Stimulated activated CD4-positive, alpha-beta T cell treated with anti-CD3 and anti-CD28 coated beads, Interleukin-12 subunit alpha, Interleukin-12 subunit beta, amount 100 ng/mL, for 48 hours (primary cell): ENCODE measurements at regions not wholly inside any gene's neighbourhood (a gene's known extent, or its start where the extent isn't known, plus 50 kb on each side); places are given as distances from the start of the nearest gene placed in this dataset.

Experiments used
- DNase-seq, 3 donors: peaks; one replicate each; pipeline ENCODE4 v3.0.0-alpha.2; 2020; ENCODE audit warnings: low read depth in 2 of 3, low spot score in 1 of 3

DNA sequence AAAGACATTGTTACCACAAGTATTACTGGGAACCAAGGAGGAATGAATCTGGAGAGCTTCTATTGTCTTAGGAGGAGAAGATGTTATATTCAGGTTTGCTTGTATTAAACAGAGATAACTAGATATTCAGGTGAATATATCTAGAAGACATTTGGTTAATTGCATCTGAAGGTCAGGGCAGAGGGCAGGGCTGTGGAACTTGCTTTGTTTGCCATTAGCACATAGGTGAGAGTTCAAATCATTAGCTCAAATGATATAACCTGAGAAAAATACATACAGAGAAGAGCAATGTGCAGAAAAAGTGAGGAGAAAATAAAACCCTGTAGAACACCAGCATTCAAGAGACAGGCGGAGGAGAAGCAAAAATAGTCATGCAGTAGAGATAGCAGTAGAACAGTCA lies 116.8 kb downstream of the DNAJB9 start:
- no peak for DNase-seq

- DNase-seq, result no peak
Measured at GRCh38 chr7:108697254-108697653, 127.6 kb downstream of the DNAJB9 start.

DNA sequence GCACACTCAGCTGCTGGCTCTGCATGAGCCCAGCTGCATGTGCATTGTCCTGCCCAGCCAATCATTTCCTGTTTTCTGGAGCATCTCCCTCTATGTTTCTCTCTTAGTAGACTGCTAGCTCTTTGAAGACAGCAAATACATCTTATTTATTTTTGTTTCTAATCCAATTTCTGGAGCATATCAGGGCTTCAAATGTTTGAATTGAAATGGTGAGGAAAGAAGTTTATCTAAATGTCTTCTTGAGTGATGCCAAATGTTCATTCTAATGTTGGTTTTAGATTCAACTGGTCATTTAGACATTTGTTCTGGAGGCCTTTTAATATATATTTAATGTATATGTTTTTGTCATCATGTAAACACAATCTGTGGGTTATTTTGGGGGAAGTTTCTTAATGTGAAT lies 141.9 kb downstream of the DNAJB9 start:
- no peak for DNase-seq

GRCh38 chr7:108716783-108717182 lies 147.1 kb downstream of the DNAJB9 start:
- no peak for DNase-seq

DNA sequence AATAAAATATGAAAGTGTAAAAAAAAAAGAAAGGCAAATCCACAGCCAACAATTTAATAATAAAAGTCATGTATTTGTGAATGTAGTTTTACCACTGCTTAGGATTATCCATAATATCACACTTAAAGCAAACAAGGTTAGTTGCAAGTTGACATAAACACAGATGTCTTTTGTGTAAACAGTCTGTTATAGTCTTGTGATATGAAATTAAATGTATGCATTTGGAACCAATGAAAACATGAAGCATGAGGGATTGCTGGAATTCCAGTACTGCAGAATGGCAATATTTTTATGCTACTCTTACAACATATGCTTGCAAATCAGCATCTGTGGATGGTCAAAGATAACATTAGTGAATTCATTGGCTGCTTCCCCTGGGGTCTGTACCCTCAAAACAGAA lies 148.1 kb downstream of the DNAJB9 start:
- DNase-seq, result no peak

- no peak for DNase-seq
Measured at GRCh38 chr7:108719631-108720030, 150.0 kb downstream of the DNAJB9 start.

DNA sequence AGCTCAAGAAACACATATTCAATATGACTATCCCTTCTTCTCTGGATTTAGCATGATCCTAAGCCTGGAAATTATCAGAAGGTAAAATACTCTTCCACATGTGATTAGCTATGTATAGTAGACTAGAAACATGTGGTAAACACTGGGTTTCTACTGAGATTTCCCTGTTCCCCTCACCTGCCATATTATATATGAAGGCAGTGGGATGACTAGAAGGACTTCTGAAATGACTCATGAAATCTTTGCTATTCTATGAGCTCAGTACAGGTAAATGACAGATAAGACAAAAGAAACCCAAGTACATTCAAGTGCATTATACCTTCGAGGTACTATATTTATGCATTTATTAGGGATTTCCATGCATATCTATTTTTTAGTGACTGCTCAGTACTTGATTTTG lies 152.9 kb downstream of the DNAJB9 start:
- DNase-seq, result no peak

GRCh38 chr7:108723381-108723814 lies 153.7 kb downstream of the DNAJB9 start:
- DNase-seq, result no peak

DNA sequence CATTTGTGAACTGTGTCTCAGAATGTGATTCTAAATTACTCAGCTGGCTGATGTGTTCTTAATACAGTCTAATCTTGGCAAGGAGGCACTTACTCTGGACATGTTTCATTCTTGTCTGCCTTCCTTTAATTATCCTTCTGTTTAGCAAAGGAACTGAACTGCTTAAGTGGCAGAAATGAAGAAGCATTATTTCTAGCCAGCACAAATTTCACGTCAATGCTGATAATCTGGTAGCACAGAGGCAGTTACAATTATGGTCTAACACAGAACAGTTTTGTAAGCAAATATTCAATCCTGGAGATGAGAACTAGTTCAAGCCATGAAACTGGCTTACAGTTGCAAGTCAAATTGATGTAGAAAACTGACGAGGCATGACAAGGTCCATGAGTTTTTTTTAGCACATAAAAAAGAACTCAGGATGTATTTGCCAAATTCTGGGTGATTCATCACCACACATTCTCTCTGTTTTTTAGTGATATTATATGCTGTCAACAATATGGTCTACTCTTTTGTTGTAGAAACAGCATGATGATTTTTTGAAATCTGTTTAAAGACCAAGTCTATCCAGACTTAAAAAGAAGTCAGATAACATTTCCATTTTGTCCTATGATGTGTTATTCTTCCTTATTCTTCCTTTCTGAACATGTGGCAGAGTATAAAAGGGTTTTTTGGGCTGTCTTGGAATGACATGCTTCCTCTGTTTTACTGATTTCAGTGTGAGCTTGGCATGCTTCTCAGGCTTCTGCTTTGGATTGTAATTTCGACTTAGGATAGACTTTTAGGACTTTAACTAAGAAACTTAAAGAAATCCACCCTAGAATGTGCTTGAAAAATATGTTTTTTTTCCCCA lies 154.8 kb downstream of the DNAJB9 start:
- no peak for DNase-seq

DNA sequence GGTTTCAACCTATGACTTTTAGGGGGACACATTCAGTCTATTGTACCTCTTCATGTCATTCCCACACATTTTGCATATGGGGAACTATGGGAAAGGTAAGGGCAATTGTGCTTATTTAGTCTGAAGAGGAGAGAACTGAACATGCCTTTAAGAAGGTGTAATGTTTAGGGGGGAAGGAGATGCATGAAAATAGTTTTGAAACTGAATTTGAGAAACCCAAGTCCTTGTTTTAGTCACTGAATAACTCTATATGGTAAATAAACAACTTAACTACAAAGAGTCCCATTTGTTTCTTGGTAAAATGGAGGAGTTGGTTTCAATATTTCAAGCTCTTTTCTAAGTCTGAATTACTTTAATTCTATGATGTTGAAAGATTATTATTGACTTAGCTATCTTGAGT lies 166.1 kb downstream of the DNAJB9 start:
- DNase-seq, result no peak

GRCh38 chr7:108736221-108736891 lies 166.7 kb downstream of the DNAJB9 start:
- DNase-seq, result no peak

DNA sequence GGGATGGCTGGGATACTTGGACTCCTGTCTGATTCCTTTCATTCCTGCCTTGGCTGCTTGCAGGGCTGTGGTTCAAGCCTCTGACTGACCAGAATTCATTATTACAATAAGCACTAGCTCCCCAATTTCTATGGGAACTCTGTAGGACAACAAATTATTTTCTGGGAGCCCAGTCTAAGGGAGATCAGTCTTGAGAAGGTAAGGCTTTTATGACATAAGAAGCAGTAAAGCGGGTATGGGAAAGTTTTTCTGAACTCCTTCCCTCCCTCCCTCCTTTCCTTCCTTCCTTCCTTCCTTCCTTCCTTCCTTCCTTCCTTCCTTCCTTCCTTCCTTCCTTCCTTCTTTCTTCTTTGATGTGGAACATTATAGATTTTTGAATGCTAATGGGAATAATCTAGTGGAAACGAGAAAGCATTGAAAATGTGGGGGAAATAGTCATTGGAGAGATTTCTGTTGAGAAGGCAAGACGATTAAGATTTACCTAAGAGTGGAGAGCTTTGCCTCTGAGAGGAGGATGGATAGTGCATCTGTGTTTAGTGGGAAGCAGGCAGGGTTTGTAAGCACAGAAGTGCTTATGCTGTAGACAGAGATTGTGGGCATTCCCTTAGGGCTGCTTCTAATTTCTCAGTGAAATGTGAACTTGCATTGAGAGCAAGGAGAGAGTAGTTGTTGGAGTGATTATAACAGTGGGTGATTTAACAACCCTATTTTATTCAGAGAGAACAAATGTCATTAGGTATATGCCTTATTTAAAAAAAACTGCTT lies 201.5 kb downstream of the DNAJB9 start:
- no peak for DNase-seq

DNA sequence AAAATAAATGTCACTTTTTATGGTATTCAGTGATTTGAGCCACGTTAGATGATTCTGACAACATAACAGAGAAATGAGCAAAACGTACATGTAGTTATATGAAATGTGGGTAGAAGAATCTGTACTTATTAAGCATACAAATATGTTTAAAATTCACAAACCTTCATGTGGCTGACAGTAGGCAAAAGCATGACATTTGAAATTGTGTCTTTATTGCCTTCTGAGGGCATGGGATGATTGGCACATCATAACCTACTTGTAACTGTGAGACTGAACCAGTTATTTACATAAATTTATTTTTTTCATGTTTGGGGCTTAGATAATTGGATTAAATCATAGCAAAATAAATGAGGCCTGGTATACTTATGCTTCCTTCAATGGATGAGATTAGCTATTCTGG lies 202.2 kb downstream of the DNAJB9 start:
- DNase-seq, result no peak

GRCh38 chr7:108777966-108778365 lies 208.3 kb downstream of the DNAJB9 start:
- no peak for DNase-seq

DNA sequence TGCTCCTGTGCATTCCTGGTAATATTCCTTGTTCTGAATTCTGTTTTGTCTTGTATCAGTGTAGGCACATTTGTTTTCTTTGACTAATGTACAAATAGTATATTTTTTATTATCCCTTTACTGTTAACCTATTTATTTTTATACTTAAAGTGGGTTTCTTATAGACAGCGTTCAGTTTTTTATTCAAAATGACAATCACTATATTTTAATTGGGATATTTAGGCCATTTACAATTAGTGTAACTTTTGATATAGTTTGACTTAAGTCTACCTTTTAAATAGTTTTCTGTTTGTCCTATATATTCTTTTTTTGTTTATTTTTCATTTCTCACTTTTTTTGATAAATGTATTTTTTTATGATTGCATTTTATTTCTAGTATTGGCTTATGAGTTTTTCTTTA lies 219.8 kb downstream of the DNAJB9 start:
- no peak for DNase-seq

- DNase-seq, result no peak
Measured at GRCh38 chr7:108794466-108794865, 224.8 kb downstream of the DNAJB9 start.

GRCh38 chr7:108802650-108803049 lies 233.0 kb downstream of the DNAJB9 start:
- no peak for DNase-seq

GRCh38 chr7:108805808-108806397 lies 236.2 kb downstream of the DNAJB9 start:
- DNase-seq, result no peak

DNA sequence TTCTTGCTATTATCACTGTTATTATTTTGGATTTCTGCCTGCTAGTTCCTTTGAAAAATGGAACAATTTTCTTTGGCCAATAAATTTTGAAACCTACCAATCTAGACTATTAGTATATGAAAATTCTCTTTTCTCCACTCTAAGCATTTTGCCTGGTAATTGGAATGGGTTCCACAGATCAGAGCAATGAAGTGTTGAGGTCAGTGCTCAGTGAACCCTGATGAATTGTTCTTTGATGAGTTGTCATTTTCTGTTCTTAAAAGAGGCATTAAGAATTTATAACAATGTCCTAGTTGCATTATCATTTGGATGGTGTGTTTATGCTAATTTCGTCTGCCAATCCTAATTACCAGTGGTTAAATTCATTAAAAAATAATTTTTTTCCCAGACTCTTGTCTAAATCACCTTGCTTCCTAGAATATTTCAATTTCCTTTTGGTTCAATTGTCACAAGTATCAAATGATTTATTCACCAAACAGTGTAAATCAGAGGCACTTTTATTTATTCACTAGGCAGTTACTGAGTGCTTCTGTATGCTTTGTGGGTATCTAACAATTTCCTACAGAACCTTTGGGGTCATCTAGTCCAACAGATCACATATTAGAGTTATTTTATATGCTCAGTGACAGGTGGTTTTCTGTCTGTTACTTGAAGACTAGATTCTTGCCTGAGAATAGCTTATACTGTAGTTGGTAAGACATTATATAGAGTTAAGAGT lies 239.0 kb downstream of the DNAJB9 start:
- DNase-seq, result no peak

GRCh38 chr7:108809356-108809755 lies 239.7 kb downstream of the DNAJB9 start:
- no peak for DNase-seq
